Spleen (tissue), 11 donors: ENCODE measurements at regions not wholly inside any gene's neighbourhood (a gene's known extent, or its start where the extent isn't known, plus 50 kb on each side); places are given as distances from the start of the nearest gene placed in this dataset.
A peak's percentile ranks its signal among the peaks of the same experiment; 100 is the strongest.

Experiments
- DNase-seq: peaks from one replicate; pipeline ENCODE4 v3.0.0-alpha.2; 2020
- H3K27ac ChIP-seq, 8 donors: fragments of 200-600 bp; sonication (generic) in 7 of 8; 1 replicate in 4 of 8; 2 replicates in 4 of 8; pipeline versions ENCODE4 v1.5.0 to v1.8.0; 2016 to 2021; ENCODE audit warnings: inconsistent platforms in 4 of 8, mild to moderate bottlenecking in 4 of 8, moderate library complexity in 1 of 8
- H3K27me3 ChIP-seq, 7 donors: fragments of 200-600 bp; sonication (generic) in 6 of 7; replicated peaks in 1 of 7; 1 replicate in 4 of 7; 2 replicates in 3 of 7; pipeline versions ENCODE4 v1.5.0 to v1.8.0; 2016 to 2021; ENCODE audit warnings: inconsistent platforms in 3 of 7, mild to moderate bottlenecking in 1 of 7
- H3K36me3 ChIP-seq, 6 donors: fragments of 200-600 bp; sonication (generic) in 5 of 6; 1 replicate in 4 of 6; 2 replicates in 2 of 6; pipeline versions ENCODE4 v1.5.0 to v1.8.0; 2016 to 2021; ENCODE audit warnings: inconsistent platforms in 2 of 6
- H3K4me1 ChIP-seq, 6 donors: fragments of 200-600 bp; sonication (generic) in 5 of 6; 1 replicate in 3 of 6; 2 replicates in 3 of 6; pipeline versions ENCODE4 v1.5.0 to v1.8.0; 2016 to 2021; ENCODE audit warnings: inconsistent platforms in 3 of 6
- H3K4me3 ChIP-seq, 8 donors: fragments of 200-600 bp; sonication (generic) in 7 of 8; 1 replicate in 4 of 8; 2 replicates in 4 of 8; pipeline versions ENCODE4 v1.5.0 to v1.8.0; 2016 to 2021; ENCODE audit warnings: inconsistent platforms in 4 of 8, mild to moderate bottlenecking in 4 of 8, moderate library complexity in 2 of 8
- H3K9me3 ChIP-seq, 8 donors: fragments of 200-600 bp; sonication (generic) in 7 of 8; 1 replicate in 4 of 8; 2 replicates in 4 of 8; pipeline versions ENCODE4 v1.5.0 to v1.8.0; 2016 to 2021; ENCODE audit warnings: inconsistent platforms in 4 of 8
- CTCF ChIP-seq, 11 experiments: fragments of 200-600 bp in 7 of 11; fragments of 450-650 bp in 4 of 11; sonication (generic) in 4 of 11; IDR thresholded peaks in 8 of 11; conservative IDR thresholded peaks in 3 of 11; 1 replicate in 7 of 11; 2 replicates in 4 of 11; pipeline versions ENCODE4 v1.4.0 to v1.8.0; 2016 to 2021; ENCODE audit warnings: antibody characterized with exemption in 11 of 11, inconsistent platforms in 4 of 11, mild to moderate bottlenecking in 1 of 11
- POLR2A ChIP-seq, 3 donors: fragments of 450-650 bp; IDR thresholded peaks; one replicate each; pipeline ENCODE4 v1.5.1; 2017; ENCODE audit warnings: antibody characterized with exemption in 3 of 3, mild to moderate bottlenecking in 1 of 3
- POLR2AphosphoS5 ChIP-seq, 3 donors: sonication (generic); formaldehyde crosslinking; IDR thresholded peaks; one replicate each; pipeline ENCODE4 v1.5.1; 2017; ENCODE audit warnings: antibody characterized with exemption in 3 of 3
- whole genome bisulfite sequencing, 5 donors: extraction: QIAGEN DNeasy Blood & Tissue Kit in 3 of 5; methylation state at CpG; one replicate each; pipeline versions ENCODE4 v1.1.5 to v1.1.7; 2013 to 2018; 5-methylcytosine and 5-hydroxymethylcytosine counted together
- intact Hi-C: fragments of 100-400 bp; cut with DNase I; formaldehyde crosslinking; loops from one replicate; pipeline ENCODE4 v1.15.0; 2023; ENCODE audit warnings: low total_unique reads
- donor health status: healthy with polysubstance abuse.
- donor health status: DM: no; HTN: no; CAD: no; lungs with moderate emphysema.
- donor health status: DM: no; HTN: no; CAD: no.
- donor health status: Bipolar disorder and iron deficiency.
- donor health status: healthy.
- donor health status: DM: no; HTN: no; CAD: no.
- donor health status: DM: yes; HTN: yes; CAD: no.

DNA sequence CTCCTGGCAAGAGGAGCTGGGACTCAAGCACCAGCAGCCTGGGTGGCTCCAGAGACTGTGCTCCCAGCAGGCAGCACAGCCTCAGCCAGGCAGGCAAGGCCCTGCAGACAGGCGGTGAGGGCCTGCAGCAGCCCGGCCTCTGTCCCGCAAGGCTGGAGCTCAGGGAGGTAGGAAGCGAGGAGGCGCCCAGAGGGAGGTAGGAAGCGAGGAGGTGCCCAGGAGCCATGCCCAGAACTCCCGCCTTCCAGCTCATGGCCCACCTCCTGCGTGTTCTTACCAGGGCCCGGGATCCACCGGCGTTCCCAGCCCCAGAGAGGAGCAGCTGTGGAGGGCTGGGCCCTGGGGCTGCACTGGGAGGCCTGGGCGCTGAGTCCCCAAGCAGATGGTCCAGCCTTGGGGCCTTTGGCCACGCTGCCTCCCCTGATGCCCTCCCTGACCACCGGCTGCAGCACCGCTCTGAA lies 133.1 kb downstream of the HMX1 start:
- H3K9me3 ChIP-seq: peaks cover 0 to 14% (median 11%) of the 10 kb centered on the region in 8 donors
- no peak overlapping the region for H3K27ac ChIP-seq
- no peaks in the 10 kb centered on the region for H3K4me1 ChIP-seq
- H3K27me3 ChIP-seq: peaks cover 0 to 7% (median 0%) of the 10 kb centered on the region in 7 donors
- H3K4me3 ChIP-seq: no peak overlapping the region
- no peak for TF ChIP-seq POLR2A (IDR thresholded peaks at IDR 0.05)
- no peak for TF ChIP-seq POLR2AphosphoS5 (IDR thresholded peaks at IDR 0.05)
- peak; percentile 68 for DNase-seq
- intact Hi-C loops: no loop called here
- 75 to 89% (median 85%) methylated on average over 7 to 15 of the region's 15 CpGs for WGBS, 5 donors
- no peaks in the 10 kb centered on the region for H3K36me3 ChIP-seq

- DNase-seq: peak; percentile 64
- H3K9me3 ChIP-seq: peaks cover 0 to 22% (median 14%) of the 10 kb centered on the region in 8 donors
- H3K4me3 ChIP-seq: no peak overlapping the region
- TF ChIP-seq CTCF (IDR thresholded peaks at IDR 0.05 in 8 of 11, conservative IDR thresholded peaks at IDR 0.05 in 3 of 11) (no peak), POLR2A (IDR thresholded peaks at IDR 0.05) (no peak), POLR2AphosphoS5 (IDR thresholded peaks at IDR 0.05) (no peak)
- H3K27me3 ChIP-seq: peaks cover 0 to 7% (median 0%) of the 10 kb centered on the region in 7 donors
- H3K4me1 ChIP-seq: no peaks in the 10 kb centered on the region
- H3K36me3 ChIP-seq: no peaks in the 10 kb centered on the region
- intact Hi-C loops: no loop called here
- 88 to 95% (median 92%) methylated on average over 9 to 23 of the region's 23 CpGs for WGBS, 5 donors
- no peak overlapping the region for H3K27ac ChIP-seq
These were observed 133.9 kb downstream of the HMX1 start for GRCh38 chr4:8737601-8738279.

GRCh38 chr4:8737075-8737474 lies 134.6 kb downstream of the HMX1 start:
- 84 to 89% (median 87%) methylated on average over 11 of the region's 11 CpGs for WGBS, 5 donors
- peaks cover 0 to 23% (median 16%) of the 10 kb centered on the region in 8 donors for H3K9me3 ChIP-seq
- intact Hi-C loops: no loop called here
- H3K4me3 ChIP-seq: no peak overlapping the region
- no peak for TF ChIP-seq POLR2AphosphoS5 (IDR thresholded peaks at IDR 0.05)
- TF ChIP-seq POLR2A (IDR thresholded peaks at IDR 0.05): no peak
- TF ChIP-seq CTCF (IDR thresholded peaks at IDR 0.05 in 8 of 11, conservative IDR thresholded peaks at IDR 0.05 in 3 of 11): no peak
- peaks cover 0 to 7% (median 0%) of the 10 kb centered on the region in 7 donors for H3K27me3 ChIP-seq
- no peak overlapping the region for H3K27ac ChIP-seq
- DNase-seq: no peak
- no peaks in the 10 kb centered on the region for H3K36me3 ChIP-seq
- no peaks in the 10 kb centered on the region for H3K4me1 ChIP-seq

DNA sequence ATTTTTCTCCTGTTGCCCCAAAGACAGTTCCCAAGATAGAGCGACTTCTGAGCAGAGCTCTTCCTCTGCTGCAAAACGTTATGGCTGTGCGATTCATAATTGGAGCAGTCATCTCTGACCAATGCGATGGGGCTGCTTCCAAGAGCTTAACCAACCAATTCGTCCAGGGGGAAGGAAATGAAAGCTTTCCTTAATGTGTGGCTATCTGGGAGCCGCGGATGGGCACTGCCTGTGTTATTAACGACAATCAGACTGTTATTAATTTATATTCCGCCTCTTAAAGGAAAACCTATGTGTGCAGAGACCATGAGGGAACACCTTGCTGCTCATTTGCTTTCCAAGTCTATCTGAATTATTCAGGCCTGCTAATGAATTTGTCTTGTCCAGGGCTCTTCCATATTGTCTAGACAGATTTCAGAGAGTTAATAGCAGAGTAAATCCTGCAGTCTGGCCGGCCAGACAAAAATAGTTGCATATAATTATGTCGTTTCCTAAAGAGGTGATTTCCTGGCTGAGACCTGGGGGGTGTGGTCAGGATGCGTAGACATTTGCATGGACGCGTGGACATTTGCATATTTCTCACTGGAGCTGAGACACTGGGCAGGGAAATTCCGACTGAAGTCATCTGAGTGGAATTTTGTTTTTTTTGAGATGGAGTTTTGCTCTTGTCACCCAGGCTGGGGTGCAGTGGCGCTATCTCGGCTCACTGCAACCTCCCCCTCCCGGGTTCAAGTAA lies 135.4 kb downstream of the HMX1 start:
- intact Hi-C loops: no loop called here
- 60 to 69% (median 66%) methylated on average over 18 of the region's 18 CpGs for WGBS, 5 donors

More for the DNA sequence above, 135.4 kb downstream of the HMX1 start:
- Histone ChIP-seq H3K27ac (no peak overlapping the region), H3K36me3 (no peaks in the 10 kb centered on the region), H3K27me3 (peaks cover 0 to 3% (median 0%) of the 10 kb centered on the region in 7 donors), H3K9me3 (peaks cover 0 to 24% (median 16%) of the 10 kb centered on the region in 8 donors), H3K4me1 (no peaks in the 10 kb centered on the region), H3K4me3 (no peak overlapping the region)
- no peak for DNase-seq
- TF ChIP-seq CTCF (IDR thresholded peaks at IDR 0.05 in 8 of 11, conservative IDR thresholded peaks at IDR 0.05 in 3 of 11) (no peak), POLR2AphosphoS5 (IDR thresholded peaks at IDR 0.05) (no peak), POLR2A (IDR thresholded peaks at IDR 0.05) (no peak)
